Upper lobe of right lung (tissue), 1 donor: ENCODE measurements at regions not wholly inside any gene's neighbourhood (a gene's known extent, or its start where the extent isn't known, plus 50 kb on each side); places are given as distances from the start of the nearest gene placed in this dataset.

Experiments
- ATAC-seq: fragments of 200-7000 bp; cut with Tn5 transposase; one replicate; pipeline ENCODE4 v1.9.1; 2020; ENCODE audit warnings: mild to moderate bottlenecking, moderate library complexity
- DNase-seq: peaks from one replicate; pipeline ENCODE4 v3.0.0-alpha.2; 2020
- H3K27ac ChIP-seq: fragments of 200-600 bp; one replicate; pipeline ENCODE4 v1.8.0; 2022
- H3K27me3 ChIP-seq: fragments of 200-600 bp; one replicate; pipeline ENCODE4 v1.8.0; 2022; ENCODE audit warnings: mild to moderate bottlenecking
- H3K36me3 ChIP-seq: fragments of 200-600 bp; one replicate; pipeline ENCODE4 v1.8.0; 2022
- H3K4me1 ChIP-seq: fragments of 200-600 bp; one replicate; pipeline ENCODE4 v1.8.0; 2022
- H3K4me3 ChIP-seq: fragments of 200-600 bp; one replicate; pipeline ENCODE4 v1.8.0; 2022; ENCODE audit warnings: mild to moderate bottlenecking
- H3K9me3 ChIP-seq: fragments of 200-600 bp; one replicate; pipeline ENCODE4 v1.8.0; 2022
- intact Hi-C: fragments of 100-400 bp; cut with DNase I; formaldehyde crosslinking; loops from one replicate; pipeline ENCODE4 v1.11.0; 2022
- TF ChIP-seq, protein P1 (sequence below): fragments of 200-600 bp; IDR thresholded peaks from one replicate; pipeline ENCODE4 v1.8.0; 2022; ENCODE audit warnings: antibody characterized with exemption
- donor health status: DM: no; HTN: yes; CAD: no; lungs with severe emphysema.

DNA sequence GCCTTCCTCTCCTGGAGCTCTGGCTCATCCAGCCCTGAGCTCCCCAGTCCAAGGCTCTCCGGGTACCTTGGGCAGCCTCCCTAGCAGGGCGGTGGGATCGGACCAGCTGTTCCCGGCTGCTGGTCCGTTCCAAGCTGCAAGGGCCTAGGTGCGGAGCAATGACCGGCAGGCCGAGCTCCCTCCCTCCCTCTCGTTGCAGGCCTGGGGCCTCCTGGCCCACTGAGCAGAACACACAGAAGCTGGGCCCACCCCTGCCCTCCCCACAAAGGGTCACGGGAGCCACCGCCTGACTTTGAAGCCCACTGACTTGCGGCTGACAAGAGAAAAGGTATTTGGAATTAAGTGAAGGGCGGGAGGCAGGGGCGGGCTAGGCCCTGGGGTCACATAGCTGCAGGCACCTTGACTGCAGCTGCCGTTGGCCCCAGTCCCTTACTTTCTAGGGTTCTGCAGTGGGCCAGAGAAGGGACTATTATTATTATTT is 104.7 kb upstream of the IER5L start:
- Histone ChIP-seq H3K4me3 (peak overlapping the region; percentile 60), H3K4me1 (peaks cover 14% of the 10 kb centered on the region), H3K27ac (peak overlapping the region; percentile 77), H3K9me3 (no peaks in the 10 kb centered on the region), H3K36me3 (no peaks in the 10 kb centered on the region), H3K27me3 (no peaks in the 10 kb centered on the region)
- intact Hi-C loops: no loop called here
- peak; percentile 62 for DNase-seq
- TF ChIP-seq, protein P1, sequence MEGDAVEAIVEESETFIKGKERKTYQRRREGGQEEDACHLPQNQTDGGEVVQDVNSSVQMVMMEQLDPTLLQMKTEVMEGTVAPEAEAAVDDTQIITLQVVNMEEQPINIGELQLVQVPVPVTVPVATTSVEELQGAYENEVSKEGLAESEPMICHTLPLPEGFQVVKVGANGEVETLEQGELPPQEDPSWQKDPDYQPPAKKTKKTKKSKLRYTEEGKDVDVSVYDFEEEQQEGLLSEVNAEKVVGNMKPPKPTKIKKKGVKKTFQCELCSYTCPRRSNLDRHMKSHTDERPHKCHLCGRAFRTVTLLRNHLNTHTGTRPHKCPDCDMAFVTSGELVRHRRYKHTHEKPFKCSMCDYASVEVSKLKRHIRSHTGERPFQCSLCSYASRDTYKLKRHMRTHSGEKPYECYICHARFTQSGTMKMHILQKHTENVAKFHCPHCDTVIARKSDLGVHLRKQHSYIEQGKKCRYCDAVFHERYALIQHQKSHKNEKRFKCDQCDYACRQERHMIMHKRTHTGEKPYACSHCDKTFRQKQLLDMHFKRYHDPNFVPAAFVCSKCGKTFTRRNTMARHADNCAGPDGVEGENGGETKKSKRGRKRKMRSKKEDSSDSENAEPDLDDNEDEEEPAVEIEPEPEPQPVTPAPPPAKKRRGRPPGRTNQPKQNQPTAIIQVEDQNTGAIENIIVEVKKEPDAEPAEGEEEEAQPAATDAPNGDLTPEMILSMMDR: no peak
- peak; percentile 20 for ATAC-seq

GRCh38 chr9:129282272-129282671 is 104.2 kb upstream of the IER5L start:
- intact Hi-C loops: no loop called here
- DNase-seq (peak; percentile 72), ATAC-seq (peak; percentile 87)
- peak overlapping the region; percentile 60 for H3K4me3 ChIP-seq
- H3K9me3 ChIP-seq: no peaks in the 10 kb centered on the region
- H3K36me3 ChIP-seq: no peaks in the 10 kb centered on the region
- H3K27me3 ChIP-seq: no peaks in the 10 kb centered on the region
- peaks cover 14% of the 10 kb centered on the region for H3K4me1 ChIP-seq
- TF ChIP-seq, protein P1: no peak
- peak overlapping the region; percentile 77 for H3K27ac ChIP-seq

DNA sequence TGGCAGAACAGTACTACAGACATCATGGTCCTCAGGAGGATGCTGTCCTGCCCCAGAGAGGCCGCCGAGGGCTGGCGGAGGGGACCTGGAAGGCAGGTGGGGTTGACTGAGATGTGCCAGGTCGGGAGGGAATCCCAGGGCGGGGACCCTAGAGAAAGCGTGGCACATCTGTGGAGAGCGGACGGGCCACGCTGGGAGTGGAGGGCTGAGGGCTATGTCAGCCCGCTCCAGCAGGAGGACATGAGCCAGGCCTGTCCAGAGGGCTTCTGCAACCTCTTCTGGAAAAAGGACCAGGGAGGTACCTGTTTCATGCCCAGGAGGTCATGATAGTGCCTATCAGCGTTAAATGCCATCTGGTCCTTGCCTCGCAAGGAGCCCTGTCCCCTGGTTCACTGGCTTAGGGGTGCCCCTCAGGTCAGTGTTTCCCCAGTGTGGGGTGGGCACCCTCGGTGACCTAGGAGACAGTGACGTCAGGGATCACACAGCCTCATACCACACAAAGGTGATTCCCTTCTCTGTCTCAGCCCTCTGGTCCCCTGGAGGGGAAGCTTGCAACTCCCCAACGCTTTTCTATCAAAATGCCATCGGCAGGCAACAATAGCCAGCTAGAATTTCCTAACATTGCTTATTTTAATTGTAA is 103.6 kb upstream of the IER5L start:
- intact Hi-C loops: no loop called here
- no peak overlapping the region for H3K4me3 ChIP-seq
- ATAC-seq (no peak), DNase-seq (peak; percentile 53)
- TF ChIP-seq, protein P1: no peak
- peak overlapping the region; percentile 77 for H3K27ac ChIP-seq
- peaks cover 14% of the 10 kb centered on the region for H3K4me1 ChIP-seq
- H3K9me3 ChIP-seq: no peaks in the 10 kb centered on the region
- no peaks in the 10 kb centered on the region for H3K36me3 ChIP-seq
- H3K27me3 ChIP-seq: no peaks in the 10 kb centered on the region

DNA sequence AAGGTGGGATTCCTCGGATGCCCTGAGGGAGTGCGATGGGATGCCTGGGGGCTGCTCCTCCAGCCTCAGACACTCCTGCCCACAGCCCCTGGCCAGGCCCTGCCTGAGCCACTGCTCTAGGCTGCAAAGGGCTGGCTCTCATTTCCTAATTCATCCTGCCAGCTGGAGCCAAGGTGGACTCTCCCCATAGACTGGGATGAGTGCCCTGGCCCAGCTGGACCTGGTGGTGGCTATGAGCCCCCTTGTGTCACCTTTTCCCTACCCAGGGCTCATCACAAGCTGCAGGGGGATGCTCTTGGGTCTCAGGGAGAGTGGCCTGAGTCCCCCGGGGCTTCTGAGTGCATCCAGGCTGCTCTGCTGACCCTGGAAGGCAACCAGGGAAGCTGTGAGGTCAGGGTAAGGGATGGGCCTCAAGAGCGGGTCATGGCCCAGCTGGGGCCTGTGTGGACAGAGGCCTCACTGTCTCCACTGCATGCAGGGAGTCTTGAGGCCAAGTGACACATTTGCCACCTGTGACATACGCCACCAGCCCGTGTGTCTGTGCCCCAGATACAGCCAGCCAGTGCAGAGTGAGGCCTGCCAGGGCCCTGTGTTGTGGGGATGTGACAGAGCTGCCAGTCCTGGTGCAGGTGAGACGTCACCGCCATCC is 102.7 kb upstream of the IER5L start:
- TF ChIP-seq, protein P1: no peak
- DNase-seq (peak; percentile 56), ATAC-seq (no peak)
- Histone ChIP-seq H3K4me1 (peaks cover 14% of the 10 kb centered on the region), H3K27ac (no peak overlapping the region), H3K4me3 (no peak overlapping the region), H3K27me3 (no peaks in the 10 kb centered on the region), H3K36me3 (no peaks in the 10 kb centered on the region), H3K9me3 (no peaks in the 10 kb centered on the region)
- intact Hi-C loops: no loop called here

DNA sequence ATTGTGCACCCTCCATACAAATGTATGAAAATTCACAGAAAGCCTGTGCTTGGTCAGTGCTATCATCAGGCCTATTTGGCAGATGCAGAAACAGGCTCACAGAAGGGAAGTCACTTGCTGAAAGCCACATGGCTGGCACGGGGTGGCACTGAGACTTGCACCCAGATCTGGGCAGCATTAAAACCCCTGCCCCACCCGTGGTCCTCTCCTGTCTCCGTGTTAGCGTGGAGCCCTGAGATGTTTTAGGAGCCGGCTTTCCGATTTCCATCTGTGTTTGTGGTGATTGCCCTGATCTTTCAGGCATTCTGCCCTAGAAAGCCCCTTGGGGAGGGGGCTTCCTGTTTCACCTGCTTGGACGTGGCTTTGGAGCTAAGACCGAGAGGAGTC is 102.2 kb upstream of the IER5L start:
- DNase-seq: peak; percentile 29
- Histone ChIP-seq H3K27me3 (no peaks in the 10 kb centered on the region), H3K36me3 (no peaks in the 10 kb centered on the region), H3K9me3 (no peaks in the 10 kb centered on the region), H3K27ac (no peak overlapping the region), H3K4me1 (peaks cover 14% of the 10 kb centered on the region), H3K4me3 (no peak overlapping the region)
- intact Hi-C loops: no loop called here
- ATAC-seq: no peak
- TF ChIP-seq, protein P1: no peak
